GM12874 (cell line): ENCODE measurements at regions not wholly inside any gene's neighbourhood (a gene's known extent, or its start where the extent isn't known, plus 50 kb on each side); places are given as distances from the start of the nearest gene placed in this dataset.

Source experiments
- CTCF ChIP-seq: IDR thresholded peaks from 2 replicates; pipeline ENCODE4 v1.5.1; 2011; ENCODE audit warnings: low read depth, mild to moderate bottlenecking, control low read depth, low read length, moderate library complexity; ENCODE audit not compliant: insufficient read depth

GRCh38 chr10:83522881-83523386, 616.4 kb upstream of the GHITM start:
- no peak for TF ChIP-seq CTCF

DNA sequence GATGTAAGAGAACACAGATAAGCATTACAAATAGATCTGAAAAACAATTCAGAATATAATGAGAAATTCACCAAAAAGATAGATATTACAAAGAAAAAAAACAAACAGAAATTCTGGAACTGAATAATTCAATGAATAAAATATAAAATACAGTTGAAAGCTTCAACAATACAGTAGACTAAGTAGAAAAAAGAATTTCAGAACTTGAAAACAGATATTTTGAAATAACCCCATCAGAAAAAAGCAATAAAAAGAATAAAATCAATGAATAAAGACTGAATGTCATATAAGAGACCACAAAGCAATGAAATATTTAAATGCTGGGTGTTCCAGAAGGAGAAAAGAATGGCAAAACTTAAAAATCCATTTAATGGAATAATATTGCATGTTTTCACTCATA, 611.4 kb upstream of the GHITM start:
- no peak for TF ChIP-seq CTCF

GRCh38 chr10:83533290-83533689, 606.0 kb upstream of the GHITM start:
- no peak for TF ChIP-seq CTCF

DNA sequence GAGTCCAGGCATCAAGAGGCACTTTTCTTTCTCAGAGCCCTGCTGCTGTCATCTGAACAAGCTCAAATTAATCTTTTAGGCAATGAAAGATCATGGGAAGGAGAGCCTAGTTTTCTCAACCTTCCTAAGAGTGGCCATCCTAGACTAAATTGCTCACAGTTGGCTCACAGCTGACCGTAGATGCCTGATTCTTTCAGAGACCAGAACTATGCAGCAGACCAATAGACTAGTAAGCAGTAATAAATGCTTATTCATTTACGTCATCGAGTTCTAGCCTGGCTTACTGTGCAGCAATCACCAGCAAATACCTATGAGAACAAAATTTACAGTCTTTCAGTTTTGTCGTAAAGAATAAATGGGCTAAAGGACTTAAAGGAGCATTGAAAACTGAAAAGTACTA, 602.9 kb upstream of the GHITM start:
- TF ChIP-seq CTCF, result no peak

DNA sequence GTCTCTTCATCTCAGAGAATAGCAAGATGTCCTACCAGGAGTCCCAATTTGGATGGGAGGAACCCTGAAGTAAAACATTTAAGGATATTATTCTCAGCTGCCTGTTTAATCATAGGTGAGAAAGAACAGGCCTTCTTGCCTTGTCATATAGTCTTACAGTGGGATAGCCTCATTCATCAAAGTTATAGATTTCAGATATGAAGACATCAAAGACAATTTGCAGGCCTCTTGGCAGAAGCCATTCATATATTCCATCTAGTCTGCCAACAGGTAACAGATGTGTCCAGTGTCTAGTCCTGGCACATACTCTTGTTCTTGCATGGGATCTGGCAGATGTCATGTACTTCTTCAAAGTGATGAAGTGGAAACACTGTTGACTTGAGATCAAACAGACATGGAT, 601.3 kb upstream of the GHITM start:
- TF ChIP-seq CTCF, result no peak

- no peak for TF ChIP-seq CTCF
Observed at GRCh38 chr10:83539528-83540308, 599.6 kb upstream of the GHITM start.

- TF ChIP-seq CTCF, result no peak
Observed at GRCh38 chr10:83541046-83541445, 598.3 kb upstream of the GHITM start.
